Nephron (organoid): ENCODE measurements at regions not wholly inside any gene's neighbourhood (a gene's known extent, or its start where the extent isn't known, plus 50 kb on each side); places are given as distances from the start of the nearest gene placed in this dataset.
"Not testable (repeated sequence)": the region's sequence is repeated elsewhere in the genome, so short reads cannot be mapped to it uniquely, and the experiment has no call there.

Experiments
- H3K27ac Mint-ChIP-seq, 3 experiments: 2 replicates each; pipeline ENCODE4 v1.8.0; 2020; ENCODE audit warnings: mixed read lengths in 3 of 3, mild to moderate bottlenecking in 2 of 3, moderate library complexity in 1 of 3
- H3K27me3 Mint-ChIP-seq: 2 replicates; pipeline ENCODE4 v1.8.0; 2021; ENCODE audit warnings: low read depth, mild to moderate bottlenecking, moderate library complexity, mixed read lengths
- H3K36me3 Mint-ChIP-seq: 2 replicates; pipeline ENCODE4 v1.8.0; 2020; ENCODE audit warnings: low read depth, mixed read lengths
- H3K4me1 Mint-ChIP-seq: 2 replicates; pipeline ENCODE4 v1.8.0; 2020; ENCODE audit warnings: mixed read lengths
- H3K4me3 Mint-ChIP-seq, 3 experiments: 2 replicates each; pipeline ENCODE4 v1.8.0; 2020; ENCODE audit warnings: mild to moderate bottlenecking in 3 of 3, mixed read lengths in 3 of 3, moderate library complexity in 2 of 3
- H3K9me3 Mint-ChIP-seq: 2 replicates; pipeline ENCODE4 v1.8.0; 2020; ENCODE audit warnings: mixed read lengths
- TF ChIP-seq, protein P1 (sequence below), 3 experiments: fragments of 200-600 bp; sonication (generic); IDR thresholded peaks; one replicate each; pipeline ENCODE4 v1.5.0; 2021; ENCODE audit warnings: antibody characterized with exemption in 3 of 3; ENCODE audit not compliant: unreplicated experiment in 3 of 3

- H3K36me3 Mint-ChIP-seq, result no peaks in the 10 kb centered on the region
- no peak overlapping the region for H3K27ac Mint-ChIP-seq
- H3K9me3 Mint-ChIP-seq, result no peaks in the 10 kb centered on the region
- TF ChIP-seq, protein P1, sequence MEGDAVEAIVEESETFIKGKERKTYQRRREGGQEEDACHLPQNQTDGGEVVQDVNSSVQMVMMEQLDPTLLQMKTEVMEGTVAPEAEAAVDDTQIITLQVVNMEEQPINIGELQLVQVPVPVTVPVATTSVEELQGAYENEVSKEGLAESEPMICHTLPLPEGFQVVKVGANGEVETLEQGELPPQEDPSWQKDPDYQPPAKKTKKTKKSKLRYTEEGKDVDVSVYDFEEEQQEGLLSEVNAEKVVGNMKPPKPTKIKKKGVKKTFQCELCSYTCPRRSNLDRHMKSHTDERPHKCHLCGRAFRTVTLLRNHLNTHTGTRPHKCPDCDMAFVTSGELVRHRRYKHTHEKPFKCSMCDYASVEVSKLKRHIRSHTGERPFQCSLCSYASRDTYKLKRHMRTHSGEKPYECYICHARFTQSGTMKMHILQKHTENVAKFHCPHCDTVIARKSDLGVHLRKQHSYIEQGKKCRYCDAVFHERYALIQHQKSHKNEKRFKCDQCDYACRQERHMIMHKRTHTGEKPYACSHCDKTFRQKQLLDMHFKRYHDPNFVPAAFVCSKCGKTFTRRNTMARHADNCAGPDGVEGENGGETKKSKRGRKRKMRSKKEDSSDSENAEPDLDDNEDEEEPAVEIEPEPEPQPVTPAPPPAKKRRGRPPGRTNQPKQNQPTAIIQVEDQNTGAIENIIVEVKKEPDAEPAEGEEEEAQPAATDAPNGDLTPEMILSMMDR (IDR thresholded peaks at IDR 0.05; ENCODE audit: unreplicated experiment in 3 of 3), result no peak
- H3K4me3 Mint-ChIP-seq, result no peak overlapping the region
- H3K27me3 Mint-ChIP-seq, result no peaks in the 10 kb centered on the region
- H3K4me1 Mint-ChIP-seq, result no peaks in the 10 kb centered on the region
Observed at GRCh38 chr3:82390868-82391267, 629.4 kb upstream of the GBE1 start.

GRCh38 chr3:82386647-82387046 is 625.2 kb upstream of the GBE1 start:
- no peaks in the 10 kb centered on the region for H3K9me3 Mint-ChIP-seq
- H3K4me3 Mint-ChIP-seq, result no peak overlapping the region
- no peak overlapping the region for H3K27ac Mint-ChIP-seq
- H3K36me3 Mint-ChIP-seq, result no peaks in the 10 kb centered on the region
- H3K27me3 Mint-ChIP-seq, result no peaks in the 10 kb centered on the region
- H3K4me1 Mint-ChIP-seq, result no peaks in the 10 kb centered on the region
- TF ChIP-seq, protein P1 (IDR thresholded peaks at IDR 0.05; ENCODE audit: unreplicated experiment in 3 of 3), result no peak

DNA sequence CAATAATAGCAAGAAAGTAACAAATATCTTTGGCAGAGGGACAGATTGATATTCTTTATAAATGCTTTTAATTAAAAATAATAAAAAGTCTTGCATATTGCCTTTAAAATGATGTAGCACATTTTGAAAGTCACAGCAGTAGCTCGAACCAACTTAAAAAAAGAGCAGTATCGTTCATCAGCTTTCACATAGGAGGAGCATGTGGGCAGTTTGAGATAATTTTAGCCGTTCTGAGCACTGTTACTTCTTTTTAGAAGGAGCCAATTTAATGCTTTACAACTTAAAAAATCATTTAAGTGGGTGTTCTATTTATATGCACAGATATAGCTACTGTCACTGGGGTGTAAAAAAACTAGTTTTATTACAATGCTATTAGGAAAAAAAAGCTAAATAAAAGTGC is 622.7 kb upstream of the GBE1 start:
- H3K4me1 Mint-ChIP-seq, result no peaks in the 10 kb centered on the region
- H3K27ac Mint-ChIP-seq, result no peak overlapping the region
- no peak overlapping the region for H3K4me3 Mint-ChIP-seq
- H3K27me3 Mint-ChIP-seq, result no peaks in the 10 kb centered on the region
- no peaks in the 10 kb centered on the region for H3K9me3 Mint-ChIP-seq
- TF ChIP-seq, protein P1 (IDR thresholded peaks at IDR 0.05; ENCODE audit: unreplicated experiment in 3 of 3), result no peak
- no peaks in the 10 kb centered on the region for H3K36me3 Mint-ChIP-seq

- H3K4me1 Mint-ChIP-seq, result no peaks in the 10 kb centered on the region
- no peaks in the 10 kb centered on the region for H3K27me3 Mint-ChIP-seq
- H3K36me3 Mint-ChIP-seq, result peaks cover 3% of the 10 kb centered on the region
- no peak overlapping the region for H3K27ac Mint-ChIP-seq
- H3K9me3 Mint-ChIP-seq, result peaks cover 11% of the 10 kb centered on the region
- TF ChIP-seq, protein P1 (IDR thresholded peaks at IDR 0.05; ENCODE audit: unreplicated experiment in 3 of 3), result no peak
- no peak overlapping the region for H3K4me3 Mint-ChIP-seq
Observed at GRCh38 chr3:82382831-82383230, 621.4 kb upstream of the GBE1 start.

- TF ChIP-seq, protein P1 (IDR thresholded peaks at IDR 0.05; ENCODE audit: unreplicated experiment in 3 of 3), result no peak
- H3K4me1 Mint-ChIP-seq, result no peaks in the 10 kb centered on the region
- no peak overlapping the region for H3K27ac Mint-ChIP-seq
- peaks cover 9% of the 10 kb centered on the region for H3K36me3 Mint-ChIP-seq
- H3K27me3 Mint-ChIP-seq, result no peaks in the 10 kb centered on the region
- H3K9me3 Mint-ChIP-seq, result peaks cover 41% of the 10 kb centered on the region
- no peak overlapping the region for H3K4me3 Mint-ChIP-seq
Observed at GRCh38 chr3:82378392-82378791, 616.9 kb upstream of the GBE1 start.

DNA sequence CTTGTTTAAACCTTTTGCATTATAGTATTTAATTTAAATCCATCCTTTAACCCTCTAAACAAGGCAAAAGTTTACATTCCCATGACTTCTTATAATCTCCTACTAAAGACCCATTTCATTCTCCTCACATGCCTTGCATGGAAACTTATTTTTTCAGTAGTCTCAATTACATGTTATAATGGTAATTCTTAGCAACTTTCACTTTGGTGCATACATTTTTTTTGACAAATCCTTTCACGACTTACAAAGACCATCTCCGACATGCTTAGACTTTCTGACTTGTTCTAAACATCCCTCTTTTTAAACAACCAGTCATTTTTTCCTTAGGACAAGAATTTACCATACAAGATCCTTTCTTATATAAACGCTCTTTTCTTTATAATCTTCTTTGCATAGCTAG is 615.4 kb upstream of the GBE1 start:
- H3K4me3 Mint-ChIP-seq, result no peak overlapping the region

DNA sequence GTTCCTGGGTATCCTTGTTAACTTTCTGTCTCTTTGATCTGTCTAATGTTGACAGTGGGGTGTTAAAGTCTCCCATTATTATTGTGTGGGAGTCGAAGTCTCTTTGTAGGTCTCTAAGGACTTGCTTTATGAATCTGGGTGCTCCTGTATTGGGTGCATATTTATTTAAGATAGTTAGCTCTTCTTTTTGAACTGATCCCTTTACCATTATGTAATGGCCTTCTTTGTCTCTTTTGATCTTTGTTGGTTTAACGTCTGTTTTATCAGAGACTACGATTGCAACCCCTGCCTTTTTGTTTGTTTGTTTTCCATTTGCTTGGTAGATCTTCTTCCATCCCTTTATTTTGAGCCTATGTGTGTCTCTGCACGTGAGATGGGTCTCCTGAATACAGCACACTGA is 612.4 kb upstream of the GBE1 start:
- H3K9me3 Mint-ChIP-seq, result peaks cover 45% of the 10 kb centered on the region
- H3K27me3 Mint-ChIP-seq, H3K27ac Mint-ChIP-seq, H3K4me1 Mint-ChIP-seq, H3K4me3 Mint-ChIP-seq, H3K36me3 Mint-ChIP-seq: not testable (repeated sequence)

More for the DNA sequence above, 615.4 kb upstream of the GBE1 start:
- peaks cover 9% of the 10 kb centered on the region for H3K36me3 Mint-ChIP-seq
- no peaks in the 10 kb centered on the region for H3K27me3 Mint-ChIP-seq
- TF ChIP-seq, protein P1 (IDR thresholded peaks at IDR 0.05; ENCODE audit: unreplicated experiment in 3 of 3), result no peak
- H3K4me1 Mint-ChIP-seq, result no peaks in the 10 kb centered on the region
- H3K9me3 Mint-ChIP-seq, result peaks cover 47% of the 10 kb centered on the region
- no peak overlapping the region for H3K27ac Mint-ChIP-seq
